ENCODE measurements at regions not wholly inside any gene's neighbourhood (a gene's known extent, or its start where the extent isn't known, plus 50 kb on each side); places are given as distances from the start of the nearest gene placed in this dataset.
A peak's percentile ranks its signal among the peaks of the same experiment; 100 is the strongest.

DNA sequence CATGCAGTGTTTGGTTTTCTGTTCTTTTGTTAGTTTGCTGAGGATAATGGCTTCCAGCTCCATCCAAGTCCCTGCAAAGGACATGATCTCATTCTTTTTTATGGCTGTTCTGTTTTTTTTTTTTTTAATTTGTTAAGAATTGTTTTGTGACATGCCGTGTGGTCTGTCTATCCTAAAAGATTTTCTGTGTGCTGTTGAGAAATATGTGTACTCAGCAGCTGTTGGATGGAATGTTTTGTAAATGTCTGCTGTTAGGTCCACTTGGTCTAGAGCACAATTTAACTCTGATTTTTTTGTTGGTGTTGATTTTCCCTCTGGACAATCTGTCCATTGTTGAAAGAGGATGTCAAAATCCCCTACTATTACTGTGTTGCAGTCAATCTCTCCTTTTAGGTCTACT is 80.4 kb upstream of the WDR75 start:
- intact Hi-C loops (cut with DNase I), result no loop called here
- DNase-seq (no peak), ATAC-seq (no peak)
- Histone ChIP-seq H3K4me1 (no peaks in the 10 kb centered on the region), H3K27me3 (ENCODE audit: low read depth) (no peaks in the 10 kb centered on the region), H3K4me3 (no peak overlapping the region), H3K27ac (no peak overlapping the region), H3K36me3 (no peaks in the 10 kb centered on the region), H3K9me3 (no peaks in the 10 kb centered on the region)
- TF ChIP-seq CTCF (IDR thresholded peaks at IDR 0.05), result no peak

- H3K36me3 ChIP-seq, result no peaks in the 10 kb centered on the region
- H3K27me3 ChIP-seq (ENCODE audit: low read depth), result no peaks in the 10 kb centered on the region
- H3K4me3 ChIP-seq, result no peak overlapping the region
- ATAC-seq, result no peak
- intact Hi-C loops (cut with DNase I), result no loop called here
- DNase-seq, result no peak
- no peak for TF ChIP-seq CTCF (IDR thresholded peaks at IDR 0.05)
- H3K27ac ChIP-seq, result no peak overlapping the region
- H3K9me3 ChIP-seq, result no peaks in the 10 kb centered on the region
- no peaks in the 10 kb centered on the region for H3K4me1 ChIP-seq
Observed at GRCh38 chr2:189362283-189362682, 79.0 kb upstream of the WDR75 start.

DNA sequence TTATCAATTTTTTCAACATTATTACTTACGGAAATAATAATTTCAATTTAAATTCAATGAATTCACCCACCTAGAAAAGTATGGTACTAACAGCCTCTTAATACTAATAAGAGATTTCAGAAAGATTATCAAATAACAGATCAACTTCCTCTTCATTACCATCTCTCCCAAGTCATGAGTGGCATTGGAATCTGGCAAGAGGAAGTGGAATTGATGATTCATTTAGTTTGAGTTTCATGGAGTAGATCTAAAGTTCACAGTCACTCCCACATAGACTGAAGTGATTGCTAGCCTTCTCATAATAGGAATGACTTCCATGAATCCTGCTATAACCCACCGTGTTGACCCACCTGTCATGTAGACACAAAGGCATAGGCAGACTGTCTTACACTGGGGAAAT is 77.7 kb upstream of the WDR75 start:
- no peak for TF ChIP-seq CTCF (IDR thresholded peaks at IDR 0.05)
- Histone ChIP-seq H3K36me3 (no peaks in the 10 kb centered on the region), H3K27ac (no peak overlapping the region), H3K4me1 (no peaks in the 10 kb centered on the region), H3K4me3 (no peak overlapping the region), H3K27me3 (ENCODE audit: low read depth) (no peaks in the 10 kb centered on the region), H3K9me3 (no peaks in the 10 kb centered on the region)
- no peak for DNase-seq
- ATAC-seq, result peak in 1 of 2 donors; percentile 42
- intact Hi-C loops (cut with DNase I), result no loop called here

DNA sequence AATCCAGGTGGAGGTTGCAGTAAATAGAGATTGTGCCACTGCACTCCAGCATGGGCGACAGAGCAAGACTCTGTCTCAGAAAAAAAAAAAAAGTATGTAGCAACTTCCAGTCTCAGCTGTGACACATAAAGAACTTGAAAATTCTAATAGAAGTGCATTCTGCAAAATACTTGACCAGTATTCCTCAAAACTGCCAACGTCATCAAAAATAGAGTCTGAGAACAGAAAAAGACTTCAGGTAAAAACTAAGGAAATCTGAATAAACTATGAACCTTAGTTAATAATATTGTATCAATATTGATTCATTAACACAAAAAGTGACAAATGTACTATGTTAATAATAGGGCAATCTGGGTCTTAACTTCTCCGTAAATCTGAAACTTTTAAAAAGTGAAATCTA is 76.7 kb upstream of the WDR75 start:
- no peaks in the 10 kb centered on the region for H3K9me3 ChIP-seq
- H3K4me1 ChIP-seq, result no peaks in the 10 kb centered on the region
- no peak for TF ChIP-seq CTCF (IDR thresholded peaks at IDR 0.05)
- H3K36me3 ChIP-seq, result no peaks in the 10 kb centered on the region
- intact Hi-C loops (cut with DNase I), result no loop called here
- H3K27me3 ChIP-seq (ENCODE audit: low read depth), result no peaks in the 10 kb centered on the region
- no peak overlapping the region for H3K4me3 ChIP-seq
- H3K27ac ChIP-seq, result no peak overlapping the region
- no peak for DNase-seq
- ATAC-seq, result no peak

DNA sequence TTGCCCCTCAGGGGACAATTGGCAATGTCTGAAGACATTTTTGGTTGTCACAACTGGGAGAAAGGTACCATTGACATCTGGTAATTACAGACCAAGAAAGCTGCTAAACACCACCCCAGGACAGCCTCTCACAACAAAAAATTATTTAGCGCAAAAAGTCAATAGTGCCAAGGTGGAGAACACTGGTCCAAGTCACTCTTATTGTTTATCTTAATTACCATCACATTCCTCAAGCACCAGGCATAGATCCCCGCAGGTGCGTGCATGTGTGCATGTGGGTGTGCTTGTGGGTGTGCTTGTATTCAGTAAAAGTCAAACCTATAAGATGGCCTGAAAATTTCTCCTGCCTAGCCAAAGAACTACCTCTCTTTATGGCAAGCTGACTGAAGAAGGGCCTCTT is 74.9 kb upstream of the WDR75 start:
- no peaks in the 10 kb centered on the region for H3K9me3 ChIP-seq
- intact Hi-C loops (cut with DNase I), result no loop called here
- H3K4me3 ChIP-seq, result no peak overlapping the region
- ATAC-seq, result no peak
- no peaks in the 10 kb centered on the region for H3K4me1 ChIP-seq
- no peaks in the 10 kb centered on the region for H3K36me3 ChIP-seq
- TF ChIP-seq CTCF (IDR thresholded peaks at IDR 0.05), result no peak
- DNase-seq, result no peak
- H3K27ac ChIP-seq, result no peak overlapping the region
- no peaks in the 10 kb centered on the region for H3K27me3 ChIP-seq (ENCODE audit: low read depth)

DNA sequence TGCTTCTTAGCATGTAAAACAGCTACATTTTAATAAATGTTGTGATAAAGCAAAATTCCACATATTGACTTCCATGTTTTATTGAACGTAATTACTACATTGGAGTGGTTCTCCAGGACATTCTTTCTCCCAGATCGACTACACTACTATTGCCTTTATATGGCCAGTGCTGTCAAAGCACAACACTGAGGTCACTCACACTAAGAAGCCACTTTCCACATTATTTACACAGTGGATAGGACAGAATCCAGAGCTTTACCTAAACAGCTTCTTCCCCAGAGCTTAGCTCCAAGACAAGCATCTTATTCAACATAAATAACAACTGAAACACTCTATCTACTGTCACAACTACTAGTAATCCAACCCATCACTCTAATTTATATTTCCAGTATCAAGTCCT is 73.9 kb upstream of the WDR75 start:
- TF ChIP-seq CTCF (IDR thresholded peaks at IDR 0.05), result no peak
- Histone ChIP-seq H3K4me1 (no peaks in the 10 kb centered on the region), H3K4me3 (no peak overlapping the region), H3K36me3 (no peaks in the 10 kb centered on the region), H3K9me3 (no peaks in the 10 kb centered on the region), H3K27me3 (ENCODE audit: low read depth) (no peaks in the 10 kb centered on the region), H3K27ac (no peak overlapping the region)
- ATAC-seq (no peak), DNase-seq (no peak)
- intact Hi-C loops (cut with DNase I), result no loop called here

Measured in lower lobe of right lung (tissue), 2 donors.